NCI-H146 treated with DMSO at 0.1 percent for 48 hours (cell line): ENCODE measurements at regions not wholly inside any gene's neighbourhood (a gene's known extent, or its start where the extent isn't known, plus 50 kb on each side); places are given as distances from the start of the nearest gene placed in this dataset.
A peak's percentile ranks its signal among the peaks of the same experiment; 100 is the strongest.
"Not testable (repeated sequence)": the region's sequence is repeated elsewhere in the genome, so short reads cannot be mapped to it uniquely, and the experiment has no call there.

Experiments used
- DNase-seq: peaks from one replicate; lab custom pipeline; 2025; ENCODE audit not compliant: unreplicated experiment; lab: John Stamatoyannopoulos, UW

DNA sequence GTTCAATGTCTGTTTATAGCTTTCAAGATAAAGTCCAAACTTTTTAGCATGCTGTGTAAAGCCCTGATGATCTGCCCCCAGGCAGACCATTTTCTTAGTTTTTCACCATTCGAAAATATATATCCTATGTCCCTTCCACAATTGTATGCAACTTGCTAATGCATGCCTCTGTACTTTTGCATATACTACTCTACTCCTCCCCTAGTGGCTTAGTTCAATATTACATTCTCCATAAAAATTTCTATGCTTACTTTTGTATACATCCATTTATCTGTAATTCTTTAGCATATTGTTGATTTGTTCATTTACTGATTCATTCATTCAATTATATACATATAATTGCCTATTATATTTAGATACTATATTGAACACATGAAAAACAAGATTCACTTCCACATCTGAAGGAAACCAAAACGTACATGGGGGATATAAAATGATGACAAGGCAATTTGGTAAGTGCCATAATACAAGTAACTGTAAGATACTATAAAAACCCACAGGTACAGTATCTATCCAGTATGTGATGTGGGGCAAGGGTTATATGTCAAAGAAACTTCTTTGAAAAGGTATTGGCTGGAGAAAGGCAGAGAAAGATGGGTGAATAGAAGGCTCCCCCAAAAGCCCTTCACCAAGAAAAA lies 902.5 kb downstream of the FAM133A start:
- DNase-seq: no peak

DNA sequence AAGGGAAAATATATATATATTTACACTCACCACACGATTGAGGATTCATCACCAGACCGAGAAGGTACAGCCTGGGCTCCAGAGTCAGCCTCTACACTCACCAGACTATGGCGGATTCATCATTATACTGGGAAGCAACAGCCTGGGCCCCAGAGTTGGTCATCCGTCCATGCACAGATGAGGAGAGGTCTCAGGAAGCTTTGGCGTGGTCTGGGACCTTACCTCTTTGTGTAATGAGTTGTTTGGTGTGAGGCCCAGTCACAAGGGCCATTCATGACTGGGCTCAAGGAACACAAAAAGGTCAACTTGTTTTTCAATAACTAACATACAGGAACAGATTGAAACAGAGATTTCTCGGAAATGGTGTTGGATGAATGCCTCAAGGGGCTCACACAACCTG lies 926.1 kb downstream of the FAM133A start:
- DNase-seq: no peak

DNA sequence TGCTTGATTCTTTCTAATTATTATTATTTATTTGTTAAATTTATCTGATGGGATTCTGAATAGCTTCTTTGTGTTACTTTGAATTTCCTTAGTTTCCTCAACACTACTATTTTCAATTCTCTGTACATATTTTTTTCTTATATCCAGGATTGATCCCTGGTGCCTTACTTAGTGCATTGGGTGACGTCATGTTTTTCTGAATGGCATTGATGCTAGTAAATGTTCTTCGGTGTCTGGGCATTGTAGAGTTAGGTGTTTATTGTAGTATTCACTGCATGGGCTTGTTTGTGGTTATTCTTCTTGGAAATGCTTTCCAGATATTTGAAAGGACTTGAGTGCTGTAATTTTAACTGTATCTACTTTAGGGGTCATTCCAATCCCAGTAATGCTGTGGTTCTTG lies 938.1 kb downstream of the FAM133A start:
- DNase-seq: no peak

DNA sequence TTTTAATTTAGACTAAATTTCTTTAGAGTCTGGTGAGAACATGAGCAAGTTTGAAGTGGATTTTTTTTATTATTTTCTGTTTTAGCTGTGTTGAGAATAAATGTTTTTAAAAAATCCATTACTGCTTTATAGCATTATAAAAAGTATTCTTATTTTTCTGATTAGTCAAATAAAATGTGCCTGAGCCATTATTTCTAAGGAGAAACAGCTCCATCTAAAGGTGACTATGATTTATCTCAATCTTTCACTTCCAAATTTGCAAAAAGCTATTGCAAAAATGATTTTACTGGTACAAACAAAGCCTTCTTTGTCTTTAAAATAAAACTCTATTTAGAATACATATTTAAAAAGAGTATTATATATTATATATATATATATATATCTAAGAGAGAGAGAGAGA lies 959.2 kb downstream of the FAM133A start:
- DNase-seq: peak; percentile 2

DNA sequence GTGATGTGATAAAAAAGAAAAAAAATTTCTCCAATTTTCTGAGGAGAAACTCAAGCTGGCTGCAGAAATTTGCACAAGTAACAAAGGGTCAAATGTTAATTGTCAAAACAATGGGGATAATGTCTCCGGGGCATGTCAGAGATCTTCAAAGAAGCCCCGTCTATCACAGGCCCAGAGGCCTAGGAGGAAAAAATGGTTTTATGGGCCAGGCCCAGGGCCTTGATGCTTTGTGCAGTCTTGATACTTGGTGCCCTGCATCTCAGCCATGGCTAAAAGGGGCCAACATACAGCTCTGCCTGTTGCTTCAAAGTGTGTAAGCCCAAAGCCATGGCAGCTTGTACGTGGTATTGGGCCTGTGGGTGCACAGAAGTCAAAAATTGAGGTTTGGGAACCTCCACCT lies 961.0 kb downstream of the FAM133A start:
- no peak for DNase-seq

DNA sequence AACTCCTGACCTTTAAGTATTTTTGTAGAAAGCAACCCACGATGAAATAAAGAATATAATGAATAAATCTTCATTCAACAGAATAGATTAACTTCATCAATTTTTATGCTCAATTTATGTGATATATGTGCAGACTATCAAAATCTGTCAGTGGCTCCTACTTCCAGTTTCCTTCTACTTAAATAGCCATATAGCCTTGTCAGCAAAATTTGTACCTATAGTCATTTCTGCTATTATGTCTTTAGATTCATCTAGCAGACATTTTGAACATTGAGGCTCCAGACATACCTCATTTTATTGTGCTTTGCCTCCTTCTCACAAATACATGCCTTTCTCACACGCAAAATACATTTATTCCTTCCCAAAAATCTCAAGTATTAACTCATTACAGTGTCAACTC lies 971.7 kb downstream of the FAM133A start:
- DNase-seq: no peak

DNA sequence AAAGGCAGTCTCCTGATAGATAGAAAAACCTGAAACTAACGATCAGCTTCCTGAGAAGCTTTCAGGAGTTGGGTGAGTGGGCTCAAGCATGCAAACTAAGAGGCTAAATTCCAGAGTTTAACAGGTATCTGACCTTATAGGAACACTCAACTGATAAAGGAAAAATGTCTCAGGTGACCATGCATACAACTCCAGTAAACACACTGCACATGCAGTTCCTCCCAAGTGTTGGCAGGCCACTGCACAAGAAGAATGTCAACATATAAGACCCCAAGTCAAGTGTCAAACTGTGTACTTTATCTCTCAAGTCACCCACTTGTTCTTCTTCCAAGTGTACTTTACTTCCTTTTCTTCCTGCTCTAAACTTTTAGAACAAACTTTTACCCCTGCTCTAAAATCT lies 981.2 kb downstream of the FAM133A start:
- DNase-seq: no peak

DNA sequence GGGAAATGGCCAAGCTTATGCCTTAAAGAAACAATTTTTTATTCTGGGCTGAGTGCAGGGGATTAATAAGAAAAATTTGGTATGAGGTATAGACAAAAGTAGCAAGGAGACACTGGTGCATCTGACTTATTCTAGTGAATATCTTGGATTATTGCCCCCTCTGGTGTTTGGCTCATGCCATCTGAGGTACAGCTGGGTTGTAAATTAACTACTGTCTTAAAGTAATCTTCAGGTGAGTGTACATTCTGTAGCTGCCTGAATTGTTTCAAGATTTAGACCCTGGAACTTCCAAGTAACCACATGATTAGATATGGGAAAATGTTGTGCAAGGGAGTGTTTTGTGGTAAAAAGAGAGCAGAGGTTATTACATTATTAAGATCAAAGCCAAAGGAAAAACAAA lies 988.7 kb downstream of the FAM133A start:
- DNase-seq: peak; percentile 2

DNA sequence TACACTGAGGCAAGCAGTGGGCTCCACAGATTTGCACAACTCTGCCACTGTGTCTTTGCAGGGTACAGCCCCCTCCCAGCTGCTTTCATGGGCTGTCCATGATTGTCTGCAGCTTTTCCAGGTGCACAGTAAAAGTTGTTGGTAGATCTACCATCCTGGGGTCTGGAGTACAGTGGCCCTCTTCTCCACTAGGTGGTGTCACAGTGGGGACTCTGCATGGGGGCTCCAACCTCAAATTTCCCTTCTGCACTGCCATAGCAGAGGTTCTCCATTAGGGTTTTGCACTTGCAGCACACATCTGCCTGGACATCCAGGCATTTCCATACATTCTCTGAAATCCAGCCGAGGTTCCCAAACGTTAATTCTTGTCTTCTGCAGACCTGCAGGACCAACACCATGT lies 1002.3 kb downstream of the FAM133A start:
- no peak for DNase-seq

DNA sequence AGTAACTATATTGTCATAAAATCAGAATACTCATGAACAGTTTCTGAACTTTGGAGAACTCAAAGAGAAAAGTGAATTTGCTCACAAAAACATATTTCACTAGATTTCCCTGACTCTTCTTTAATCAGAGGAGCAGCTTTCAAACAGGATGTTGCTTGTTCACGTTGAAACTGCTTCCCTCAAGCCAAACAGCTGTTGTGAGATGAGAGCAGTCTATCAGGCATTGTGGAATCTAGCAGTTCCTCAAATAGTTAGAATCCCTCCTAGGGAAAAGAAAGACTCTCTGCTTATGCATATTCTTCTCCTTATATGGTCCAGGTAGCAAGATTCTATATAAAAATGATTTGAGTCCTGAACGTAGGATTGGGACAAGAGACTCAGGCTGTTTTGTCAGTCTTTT lies 1012.1 kb downstream of the FAM133A start:
- DNase-seq: no peak

DNA sequence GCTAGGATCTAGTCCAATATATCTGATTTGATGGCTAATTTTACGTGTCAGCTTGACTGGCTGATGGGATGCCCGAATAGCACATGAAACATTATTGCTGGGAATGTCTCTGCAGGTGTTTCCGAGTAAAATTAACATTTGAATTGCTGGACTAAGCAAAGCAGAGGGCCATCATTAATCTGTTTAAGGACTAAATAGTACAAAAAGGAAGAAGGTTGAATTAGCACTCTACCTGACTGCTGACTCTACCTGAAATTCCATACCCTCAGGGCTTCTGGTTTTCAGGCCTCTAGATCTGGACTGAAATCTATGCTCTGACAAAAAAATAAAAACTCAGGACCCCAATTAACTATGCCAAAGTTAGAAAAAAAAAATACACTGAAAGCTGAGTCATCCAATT lies 1021.9 kb downstream of the FAM133A start:
- no peak for DNase-seq

DNA sequence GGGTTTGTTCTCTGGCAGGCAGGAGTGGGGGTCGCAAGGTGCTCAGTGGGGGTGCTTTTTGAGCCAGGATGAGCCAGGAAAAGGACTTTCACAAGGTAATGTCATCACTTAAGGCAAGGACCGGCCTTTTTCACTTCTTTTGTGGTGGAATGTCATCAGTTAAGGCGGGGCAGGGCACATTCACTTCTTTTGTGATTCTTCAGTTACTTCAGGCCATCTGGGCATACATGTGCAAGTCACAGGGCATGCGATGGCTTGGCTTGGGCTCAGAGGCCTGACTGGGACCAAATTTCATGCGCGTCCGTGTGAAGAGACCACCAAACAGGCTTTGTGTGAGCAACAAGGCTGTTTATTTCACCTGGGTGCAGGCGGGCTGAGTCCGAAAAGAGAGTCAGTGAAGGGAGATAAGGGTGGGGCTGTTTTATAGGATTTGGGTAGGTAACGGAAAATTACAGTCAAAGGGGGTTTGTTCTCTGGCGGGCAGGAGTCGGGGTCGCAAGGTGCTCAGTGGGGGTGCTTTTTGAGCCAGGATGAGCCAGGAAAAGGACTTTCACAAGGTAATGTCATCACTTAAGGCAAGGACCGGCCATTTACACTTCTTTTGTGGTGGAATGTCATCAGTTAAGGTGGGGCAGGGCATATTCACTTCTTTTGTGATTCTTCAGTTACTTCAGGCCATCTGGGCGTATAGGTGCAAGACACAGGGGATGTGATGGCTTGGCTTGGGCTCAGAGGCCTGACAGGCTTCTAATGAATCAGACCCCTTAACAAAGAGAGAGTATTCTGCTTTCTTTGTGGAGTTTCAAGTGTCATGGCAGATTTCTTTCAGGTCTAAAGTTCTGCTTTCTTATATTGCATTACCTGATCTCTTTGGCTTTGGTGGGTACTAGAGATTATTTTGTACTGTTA lies 1030.6 kb downstream of the FAM133A start:
- not testable (repeated sequence) for DNase-seq

DNA sequence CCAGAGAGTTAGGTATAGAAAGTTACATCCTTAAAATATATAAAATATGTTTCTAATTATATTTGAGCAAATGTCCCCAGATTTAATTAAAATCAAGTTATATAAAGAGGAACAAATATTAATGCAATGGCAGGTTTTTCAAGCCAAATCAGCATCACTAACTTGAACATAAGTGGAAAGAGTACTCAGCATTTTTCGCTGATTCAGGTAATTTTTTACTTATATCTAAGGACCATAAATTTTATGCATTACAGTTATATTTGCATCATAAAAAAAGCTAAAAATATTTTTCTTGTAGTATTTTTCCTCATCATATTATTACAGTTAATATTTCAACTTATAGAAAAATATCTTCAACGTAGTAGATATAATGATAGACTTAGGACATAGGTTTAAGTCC lies 1047.4 kb downstream of the FAM133A start:
- DNase-seq: no peak

DNA sequence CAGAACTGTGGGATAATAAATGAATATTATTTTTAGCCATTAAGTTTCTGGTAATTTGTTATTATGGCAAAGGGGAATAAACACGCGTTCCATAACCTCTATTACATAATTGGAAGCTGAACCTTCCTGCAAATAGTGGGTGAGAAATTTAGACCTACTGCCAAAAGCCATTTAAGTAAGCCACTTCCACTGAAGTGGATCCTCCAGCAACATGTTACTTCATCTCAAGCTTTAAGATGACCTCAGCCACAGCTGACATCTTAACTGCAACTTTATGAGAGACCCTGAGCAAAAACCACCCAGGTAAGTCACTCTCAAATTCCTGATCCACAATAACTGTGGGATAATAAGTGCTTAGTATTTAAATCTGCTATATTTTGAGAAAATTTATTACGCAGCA lies 1048.6 kb downstream of the FAM133A start:
- no peak for DNase-seq

DNA sequence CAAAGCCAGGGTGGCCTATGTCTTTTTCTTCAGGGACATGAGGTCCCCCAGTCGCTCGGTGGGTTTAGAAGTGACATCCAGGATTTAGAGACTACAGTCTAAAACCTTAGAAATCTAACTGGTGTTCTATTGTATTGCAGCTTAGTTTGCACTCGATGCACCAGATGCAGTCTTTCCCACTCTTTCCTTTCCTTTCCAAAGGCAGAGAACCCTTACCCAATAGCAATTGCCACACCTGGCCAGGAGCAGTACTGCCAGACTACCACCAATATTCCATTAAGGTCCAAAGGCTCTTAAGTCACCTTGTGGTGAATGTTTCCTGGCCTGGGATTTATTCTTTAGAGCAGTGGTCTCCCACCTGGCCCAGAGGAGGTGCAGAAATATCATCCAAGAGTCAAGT lies 1068.8 kb downstream of the FAM133A start:
- no peak for DNase-seq

DNA sequence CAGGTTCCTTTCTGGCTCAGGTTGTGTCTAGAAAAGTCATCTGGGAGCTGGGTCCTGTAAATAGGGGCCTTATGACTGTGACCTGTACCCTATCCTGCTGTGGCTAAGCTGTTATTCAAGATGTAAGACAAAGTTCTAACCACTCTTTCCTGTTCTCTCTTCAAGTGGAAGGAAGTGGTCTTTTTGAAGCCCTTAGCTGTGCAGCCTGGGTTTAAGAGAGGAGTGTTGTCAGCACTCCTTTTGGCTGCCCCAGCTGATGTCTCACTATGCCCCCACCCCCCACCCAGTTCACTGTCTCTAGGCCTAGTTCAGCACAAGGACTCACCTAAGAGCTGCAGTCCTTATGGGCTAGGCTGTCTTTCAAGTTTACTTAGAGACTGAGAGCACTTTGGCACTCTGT lies 1069.5 kb downstream of the FAM133A start:
- DNase-seq: no peak

DNA sequence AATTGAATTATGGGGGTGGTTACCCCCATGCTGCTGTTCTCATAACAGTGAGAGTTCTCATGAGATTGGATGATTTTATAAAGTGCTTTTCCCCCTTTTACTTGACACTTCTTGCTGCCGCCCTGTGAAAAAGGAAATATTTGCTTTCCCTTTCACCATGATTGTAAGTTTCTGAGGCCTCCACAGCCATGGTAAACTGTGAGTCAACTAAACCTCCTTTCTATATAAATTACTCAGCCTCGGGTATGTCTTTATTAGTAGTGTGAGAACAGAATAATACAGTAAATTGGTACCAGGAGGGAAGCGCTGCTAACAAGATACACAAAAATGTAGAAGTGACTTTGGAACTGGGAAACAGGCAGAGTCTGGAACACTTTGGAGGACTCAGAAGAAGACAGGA lies 1070.8 kb downstream of the FAM133A start:
- no peak for DNase-seq

DNA sequence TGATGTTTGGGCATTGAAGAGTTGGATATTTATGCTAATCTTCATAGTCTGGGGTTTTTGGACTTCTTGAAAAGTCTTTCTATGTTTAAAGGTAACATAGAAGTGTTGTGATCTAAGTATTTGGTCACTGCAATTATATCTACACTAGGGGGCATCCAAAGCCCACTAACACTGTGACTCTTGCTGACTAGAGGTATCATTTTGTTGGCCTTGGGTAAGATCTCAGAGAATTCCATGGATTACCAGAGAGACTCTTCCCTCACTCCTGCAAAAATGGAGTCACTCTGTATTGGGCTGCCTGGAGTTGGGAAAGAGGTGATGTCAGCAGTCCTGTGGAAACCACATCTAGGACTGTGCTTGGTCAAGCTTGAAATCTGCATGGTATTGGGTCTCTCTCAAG lies 1077.6 kb downstream of the FAM133A start:
- no peak for DNase-seq

DNA sequence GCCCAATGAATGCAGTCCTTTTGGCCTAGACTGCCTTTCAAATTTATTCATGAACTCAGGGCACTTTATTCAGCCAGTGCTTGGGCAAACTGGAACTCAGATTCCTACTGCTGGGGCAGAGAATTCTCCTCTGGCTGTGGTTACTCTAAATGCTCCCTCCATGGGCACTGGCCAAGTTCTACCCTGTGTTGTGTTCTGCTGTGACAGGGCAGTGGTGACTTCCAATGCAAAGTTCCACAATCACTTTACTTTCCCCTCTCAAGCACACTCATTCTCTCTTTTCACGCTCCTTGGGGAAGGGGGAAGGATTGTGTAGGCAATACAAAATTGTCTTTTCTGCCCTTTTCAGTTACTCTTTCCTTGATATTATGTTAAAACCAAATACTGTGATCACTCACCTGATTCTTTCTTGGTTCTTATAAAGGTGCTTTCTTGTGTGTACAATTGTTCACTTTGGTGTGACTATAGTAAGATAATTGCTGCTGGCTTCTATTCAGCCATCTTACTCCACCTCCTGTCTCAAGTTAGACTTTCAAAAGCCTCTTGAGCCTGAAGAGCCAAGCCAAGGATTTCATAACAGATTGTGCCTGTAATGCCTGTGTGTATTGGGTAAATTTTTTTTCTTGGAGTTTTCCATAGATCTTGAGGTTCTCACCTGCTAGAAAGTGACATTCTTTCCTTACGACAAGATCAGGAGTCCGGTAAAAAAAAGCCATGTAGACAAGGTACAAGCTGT lies 1078.6 kb downstream of the FAM133A start:
- DNase-seq: no peak

DNA sequence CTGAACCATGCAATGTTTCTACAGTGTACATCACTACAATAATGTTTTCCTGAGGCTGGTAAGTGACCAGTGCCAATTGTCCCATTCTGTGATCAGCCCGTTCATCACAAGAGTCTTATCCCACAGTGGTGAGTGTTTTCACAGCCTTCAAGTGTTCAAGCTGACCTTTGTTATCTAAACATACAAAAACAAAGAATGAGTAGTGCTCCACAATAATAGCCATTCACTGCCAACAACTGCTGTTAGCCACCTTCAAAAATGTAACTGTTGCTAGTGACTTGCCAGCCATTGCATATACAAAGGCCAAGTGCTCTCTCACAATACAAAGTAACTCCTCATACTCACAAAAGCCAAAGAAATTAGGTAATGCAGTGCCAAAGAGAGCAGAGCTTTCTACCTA lies 1084.1 kb downstream of the FAM133A start:
- DNase-seq: no peak

DNA sequence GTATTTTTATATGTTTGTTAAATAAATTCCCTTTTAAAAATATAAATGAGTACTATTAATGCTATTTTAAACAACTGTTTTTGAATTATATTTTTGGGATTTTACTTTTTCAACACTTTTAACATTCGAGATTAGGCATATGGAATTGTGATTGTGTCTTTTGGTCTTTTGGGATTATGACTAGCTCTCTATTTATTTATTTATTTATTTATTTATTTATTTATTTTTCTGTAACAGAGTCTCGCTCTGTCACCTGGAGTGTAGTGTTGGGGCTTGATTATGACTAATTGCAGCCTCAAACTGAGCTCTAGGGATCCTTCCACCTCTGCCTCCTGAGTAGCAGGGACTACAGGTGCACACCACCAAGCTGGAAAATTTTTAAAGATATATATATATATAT lies 1101.6 kb downstream of the FAM133A start:
- no peak for DNase-seq

DNA sequence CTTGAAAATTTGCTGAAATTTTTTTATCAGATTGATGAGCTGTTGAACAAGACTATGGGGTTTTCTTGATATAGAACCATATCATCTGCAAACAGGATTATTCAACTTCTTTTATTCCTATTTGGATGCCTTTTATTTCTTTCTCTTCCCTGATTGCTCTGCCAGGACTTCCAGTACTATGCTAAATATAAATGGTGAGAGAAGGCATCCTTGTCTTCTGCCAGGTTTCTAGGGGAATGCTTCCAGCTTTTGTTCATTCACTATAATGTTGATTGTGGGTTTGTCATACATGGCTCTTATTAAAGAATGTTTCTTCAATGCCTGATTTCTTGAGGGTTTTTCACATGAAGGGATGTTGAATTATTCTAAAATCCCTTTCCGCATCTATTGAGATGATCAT lies 1139.5 kb downstream of the FAM133A start:
- no peak for DNase-seq
